SK-N-SH treated with all-trans-retinoic acid at 6 μM for 48 hours (cell line): ENCODE measurements at regions not wholly inside any gene's neighbourhood (a gene's known extent, or its start where the extent isn't known, plus 50 kb on each side); places are given as distances from the start of the nearest gene placed in this dataset.

Experiments used
- ATAC-seq: fragments of 200-7000 bp; cut with Tn5 transposase; 3 replicates; pipeline ENCODE4 v1.9.1; 2020; ENCODE audit warnings: mild to moderate bottlenecking, moderate library complexity
- ARNTL ChIP-seq: fragments of 450-650 bp; formaldehyde crosslinking; IDR thresholded peaks from 2 replicates; pipeline ENCODE4 v1.5.0; 2020; ENCODE audit warnings: low read depth, mild to moderate bottlenecking, moderate library complexity, borderline replicate concordance
- BACH2 ChIP-seq: fragments of 250-450 bp; sonication (Bioruptor Pico); IDR thresholded peaks from 2 replicates; pipeline ENCODE4 v1.9.0; 2021; ENCODE audit warnings: mild to moderate bottlenecking, borderline replicate concordance
- CSDC2 ChIP-seq: fragments of 250-450 bp; sonication (Bioruptor Pico); IDR thresholded peaks from 2 replicates; pipeline ENCODE4 v1.5.0; 2020; ENCODE audit warnings: mild to moderate bottlenecking, moderate library complexity
- CSRNP3 ChIP-seq: fragments of 250-450 bp; sonication (Bioruptor Pico); IDR thresholded peaks from 2 replicates; pipeline ENCODE4 v1.5.1; 2021; ENCODE audit warnings: mild to moderate bottlenecking, moderate library complexity
- GLIS3 ChIP-seq: fragments of 250-450 bp; sonication (Bioruptor Pico); IDR thresholded peaks from 2 replicates; pipeline ENCODE4 v1.5.0; 2020; ENCODE audit warnings: mild to moderate bottlenecking, moderate library complexity
- ISL1 ChIP-seq: fragments of 250-450 bp; sonication (Bioruptor Pico); IDR thresholded peaks from 2 replicates; pipeline ENCODE4 v2.1.2; 2022; ENCODE audit warnings: mild to moderate bottlenecking, moderate library complexity
- OSR1 ChIP-seq: fragments of 250-450 bp; sonication (Bioruptor Pico); IDR thresholded peaks from 2 replicates; pipeline ENCODE4 v1.8.0; 2022; ENCODE audit warnings: moderate library complexity, mild to moderate bottlenecking, inconsistent platforms
- PPARA ChIP-seq: fragments of 250-450 bp; sonication (Bioruptor Pico); IDR thresholded peaks from 2 replicates; pipeline ENCODE4 v1.5.0; 2020; ENCODE audit warnings: mild to moderate bottlenecking, borderline replicate concordance
- RARB ChIP-seq: fragments of 250-450 bp; sonication (Bioruptor Pico); IDR thresholded peaks from 2 replicates; pipeline ENCODE4 v1.8.0; 2021; ENCODE audit warnings: mild to moderate bottlenecking, moderate library complexity
- TCF4 ChIP-seq: fragments of 250-450 bp; sonication (Bioruptor Pico); IDR thresholded peaks from 2 replicates; pipeline ENCODE4 v1.8.0; 2021; ENCODE audit warnings: mild to moderate bottlenecking, moderate library complexity, borderline replicate concordance
- TOX ChIP-seq: fragments of 250-450 bp; sonication (Bioruptor Pico); IDR thresholded peaks from 2 replicates; pipeline ENCODE4 v1.8.0; 2021; ENCODE audit warnings: mild to moderate bottlenecking, moderate library complexity, borderline replicate concordance
- TSHZ2 ChIP-seq: fragments of 250-450 bp; sonication (Bioruptor Pico); IDR thresholded peaks from 2 replicates; pipeline ENCODE4 v1.5.0; 2020; ENCODE audit warnings: mild to moderate bottlenecking, moderate library complexity
- ZC3H10 ChIP-seq: fragments of 250-450 bp; sonication (Bioruptor Pico); IDR thresholded peaks from 2 replicates; pipeline ENCODE4 v1.5.1; 2021; ENCODE audit warnings: mild to moderate bottlenecking, moderate library complexity
- ZFP3 ChIP-seq: fragments of 250-450 bp; sonication (Bioruptor Pico); IDR thresholded peaks from 2 replicates; pipeline ENCODE4 v1.5.0; 2020; ENCODE audit warnings: mild to moderate bottlenecking, moderate library complexity
- ZNF565 ChIP-seq: fragments of 450-650 bp; formaldehyde crosslinking; conservative IDR thresholded peaks from 2 replicates; pipeline ENCODE4 v1.5.0; 2020; ENCODE audit warnings: low read depth, mild to moderate bottlenecking, moderate library complexity
- ZNF70 ChIP-seq: fragments of 450-650 bp; formaldehyde crosslinking; IDR thresholded peaks from 2 replicates; pipeline ENCODE4 v1.5.0; 2020; ENCODE audit warnings: mild to moderate bottlenecking, moderate library complexity
- ZNF8 ChIP-seq: fragments of 450-650 bp; formaldehyde crosslinking; IDR thresholded peaks from 2 replicates; pipeline ENCODE4 v1.5.0; 2020; ENCODE audit warnings: mild to moderate bottlenecking, moderate library complexity
- TF ChIP-seq, protein P1 (sequence below): fragments of 250-450 bp; sonication (Bioruptor Pico); IDR thresholded peaks from 2 replicates; pipeline ENCODE4 v1.8.0; 2020; ENCODE audit warnings: mild to moderate bottlenecking, moderate library complexity, borderline replicate concordance

GRCh38 chr20:24842918-24843715 is 106.0 kb upstream of the CST7 start:
- no peak for ATAC-seq
- no peak for TF ChIP-seq CSRNP3 (CRISPR knock-in tag)
- no peak for TF ChIP-seq ARNTL (CRISPR knock-in tag)
- no peak for TF ChIP-seq TSHZ2 (CRISPR knock-in tag)
- no peak for TF ChIP-seq ZNF565 (CRISPR knock-in tag)
- TF ChIP-seq TOX (CRISPR knock-in tag): no peak
- TF ChIP-seq, protein P1, sequence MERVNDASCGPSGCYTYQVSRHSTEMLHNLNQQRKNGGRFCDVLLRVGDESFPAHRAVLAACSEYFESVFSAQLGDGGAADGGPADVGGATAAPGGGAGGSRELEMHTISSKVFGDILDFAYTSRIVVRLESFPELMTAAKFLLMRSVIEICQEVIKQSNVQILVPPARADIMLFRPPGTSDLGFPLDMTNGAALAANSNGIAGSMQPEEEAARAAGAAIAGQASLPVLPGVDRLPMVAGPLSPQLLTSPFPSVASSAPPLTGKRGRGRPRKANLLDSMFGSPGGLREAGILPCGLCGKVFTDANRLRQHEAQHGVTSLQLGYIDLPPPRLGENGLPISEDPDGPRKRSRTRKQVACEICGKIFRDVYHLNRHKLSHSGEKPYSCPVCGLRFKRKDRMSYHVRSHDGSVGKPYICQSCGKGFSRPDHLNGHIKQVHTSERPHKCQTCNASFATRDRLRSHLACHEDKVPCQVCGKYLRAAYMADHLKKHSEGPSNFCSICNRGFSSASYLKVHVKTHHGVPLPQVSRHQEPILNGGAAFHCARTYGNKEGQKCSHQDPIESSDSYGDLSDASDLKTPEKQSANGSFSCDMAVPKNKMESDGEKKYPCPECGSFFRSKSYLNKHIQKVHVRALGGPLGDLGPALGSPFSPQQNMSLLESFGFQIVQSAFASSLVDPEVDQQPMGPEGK (CRISPR knock-in tag): no peak
- no peak for TF ChIP-seq PPARA (CRISPR knock-in tag)
- no peak for TF ChIP-seq RARB
- no peak for TF ChIP-seq ZNF8 (CRISPR knock-in tag)
- no peak for TF ChIP-seq ZNF70 (CRISPR knock-in tag)
- TF ChIP-seq CSDC2 (CRISPR knock-in tag): no peak
- no peak for TF ChIP-seq TCF4 (CRISPR knock-in tag)
- no peak for TF ChIP-seq ISL1 (CRISPR knock-in tag)
- TF ChIP-seq, all 23 proteins: peak for 0

DNA sequence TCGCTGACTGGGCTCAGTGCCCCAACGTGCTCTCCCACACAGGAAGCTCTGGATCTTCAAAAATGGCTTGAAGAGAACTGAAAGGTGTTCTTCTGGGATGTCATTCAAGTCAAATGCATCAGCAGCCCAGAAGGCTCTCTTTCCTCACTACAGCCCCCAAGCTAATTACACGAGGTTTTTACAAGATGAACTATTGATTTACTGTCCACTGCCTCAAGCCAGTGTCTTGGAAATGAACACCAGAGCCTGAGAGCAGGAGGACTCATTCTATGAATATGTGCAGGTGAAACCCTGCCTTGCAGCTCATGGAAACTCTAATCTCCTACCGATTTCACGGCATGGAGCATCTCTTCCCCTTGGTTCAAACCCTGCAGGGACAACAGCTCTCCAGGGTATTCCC is 98.9 kb upstream of the CST7 start:
- no peak for ATAC-seq
- TF ChIP-seq TSHZ2 (CRISPR knock-in tag) (no peak), BACH2 (CRISPR knock-in tag) (no peak), PPARA (CRISPR knock-in tag) (no peak), ZFP3 (no peak), TOX (CRISPR knock-in tag) (no peak), ZC3H10 (CRISPR knock-in tag) (no peak), ZNF8 (CRISPR knock-in tag) (no peak), OSR1 (CRISPR knock-in tag) (no peak), CSDC2 (CRISPR knock-in tag) (no peak), GLIS3 (CRISPR knock-in tag) (no peak)
- TF ChIP-seq, protein P1 (CRISPR knock-in tag): no peak
